HepG2 (cell line): ENCODE measurements at regions not wholly inside any gene's neighbourhood (a gene's known extent, or its start where the extent isn't known, plus 50 kb on each side); places are given as distances from the start of the nearest gene placed in this dataset.

Source experiments
- CTCF ChIP-seq: sonication (generic); formaldehyde crosslinking; IDR thresholded peaks from 2 replicates; pipeline ENCODE4 v1.5.0; 2020; ENCODE audit warnings: mild to moderate bottlenecking, missing genetic modification reagents, moderate library complexity
- ELK4 ChIP-seq: sonication (generic); formaldehyde crosslinking; IDR thresholded peaks from 2 replicates; pipeline ENCODE4 v1.9.0; 2021; ENCODE audit warnings: missing genetic modification reagents, borderline replicate concordance
- ZNF672 ChIP-seq: sonication (generic); formaldehyde crosslinking; IDR thresholded peaks from 2 replicates; pipeline ENCODE4 v1.8.1; 2022; ENCODE audit warnings: missing genetic modification reagents

- TF ChIP-seq CTCF (CRISPR knock-in tag) (no peak), ZNF672 (no peak), ELK4 (CRISPR knock-in tag) (no peak)
These were observed 157.8 kb downstream of the ATG4C start for GRCh38 chr1:62941780-62942179.
